ENCODE measurements at regions not wholly inside any gene's neighbourhood (a gene's known extent, or its start where the extent isn't known, plus 50 kb on each side); places are given as distances from the start of the nearest gene placed in this dataset.

DNA sequence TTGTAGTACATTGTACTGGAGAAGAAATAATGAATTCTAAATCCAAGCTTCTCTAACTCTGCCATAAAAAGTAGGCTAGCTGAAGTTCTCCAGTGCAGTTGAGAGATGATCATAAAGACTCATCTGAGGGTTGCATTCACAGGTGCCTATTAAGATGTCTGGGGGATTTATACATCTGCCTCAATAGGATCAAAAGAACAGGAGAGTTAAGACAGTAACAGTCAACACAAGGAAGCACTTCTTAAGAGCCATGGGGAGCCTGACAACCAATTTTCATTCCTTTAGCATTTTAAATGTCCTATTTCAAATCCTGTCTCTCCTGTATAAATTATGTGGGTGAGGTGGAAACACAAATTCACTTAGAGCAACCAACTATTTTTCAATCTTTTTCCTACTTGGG is 432.4 kb upstream of the NWD2 start:
- no peak for DNase-seq (ENCODE audit: low spot score)

DNA sequence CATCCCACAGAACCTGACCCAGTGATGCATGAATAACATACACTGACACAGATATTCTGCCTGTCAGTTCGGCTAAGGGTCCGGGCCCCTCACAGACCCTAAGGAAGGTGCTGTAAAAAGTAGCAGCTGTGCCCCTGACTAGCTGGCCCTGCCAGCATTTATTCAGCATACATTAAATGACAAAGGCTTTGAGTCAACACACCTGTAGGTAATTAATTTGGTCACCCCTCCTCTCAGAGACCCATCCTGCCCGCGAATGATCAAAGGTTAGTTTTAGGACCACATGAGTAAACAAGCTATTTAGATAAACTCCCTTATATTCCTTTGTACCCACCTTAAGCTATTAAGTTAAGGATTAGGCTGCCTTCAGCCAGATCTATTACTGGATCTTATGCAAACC is 429.0 kb upstream of the NWD2 start:
- DNase-seq (ENCODE audit: low spot score) = no peak

DNA sequence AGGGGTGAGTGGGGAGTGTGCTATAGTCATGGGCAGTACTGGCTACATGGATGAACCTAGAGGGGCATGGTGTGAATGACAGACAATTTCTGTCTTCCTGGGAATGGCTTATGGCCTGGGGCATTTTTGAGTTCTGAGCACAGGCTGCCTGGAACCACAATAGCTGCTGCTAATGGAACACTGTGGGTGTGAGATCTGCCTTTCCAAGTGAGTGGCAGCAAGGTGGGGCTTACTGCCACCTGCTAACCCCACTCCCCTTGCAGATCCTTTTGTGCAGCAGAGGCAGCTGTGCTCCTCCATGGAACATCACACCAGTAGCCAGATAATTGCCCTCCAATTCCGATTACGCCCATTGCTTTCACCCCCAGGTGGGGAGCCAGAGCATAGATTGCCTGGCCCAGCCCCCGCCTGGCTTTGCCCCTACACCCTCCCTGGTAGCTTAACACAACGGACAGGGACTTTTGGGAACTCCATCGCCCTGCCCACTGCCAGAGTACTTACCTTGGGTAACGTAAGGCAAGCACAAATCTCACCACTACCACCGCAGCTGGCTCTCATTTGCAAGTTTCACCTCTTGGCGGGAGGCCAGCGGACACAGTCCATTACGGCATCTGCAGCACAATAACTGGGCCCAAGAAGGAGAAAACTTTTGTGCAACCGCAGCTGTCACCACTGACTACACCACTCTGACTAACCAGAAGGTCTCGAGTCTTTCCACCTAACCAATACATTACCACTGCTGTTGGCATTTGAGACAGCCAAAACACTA is 421.2 kb upstream of the NWD2 start:
- DNase-seq (ENCODE audit: low spot score) = peak; percentile 72

DNA sequence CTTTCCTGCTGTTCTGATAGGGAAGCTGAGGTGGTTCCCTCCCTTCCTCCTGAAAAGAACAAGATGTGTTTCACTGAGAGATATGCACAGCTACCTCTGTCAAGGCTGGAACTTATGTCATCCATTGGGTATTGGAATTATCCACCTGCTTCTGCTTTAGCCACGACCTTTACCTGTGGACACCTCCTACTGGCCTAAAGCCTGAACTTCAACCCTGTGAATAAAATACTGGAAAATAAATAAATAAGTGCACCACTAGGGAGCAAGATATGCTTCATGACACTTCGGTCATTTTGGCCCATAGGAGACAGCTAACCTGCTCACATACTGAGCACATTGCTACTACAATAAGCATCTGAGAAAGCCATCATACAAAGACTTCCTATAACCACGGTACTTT is 419.9 kb upstream of the NWD2 start:
- no peak for DNase-seq (ENCODE audit: low spot score)

DNA sequence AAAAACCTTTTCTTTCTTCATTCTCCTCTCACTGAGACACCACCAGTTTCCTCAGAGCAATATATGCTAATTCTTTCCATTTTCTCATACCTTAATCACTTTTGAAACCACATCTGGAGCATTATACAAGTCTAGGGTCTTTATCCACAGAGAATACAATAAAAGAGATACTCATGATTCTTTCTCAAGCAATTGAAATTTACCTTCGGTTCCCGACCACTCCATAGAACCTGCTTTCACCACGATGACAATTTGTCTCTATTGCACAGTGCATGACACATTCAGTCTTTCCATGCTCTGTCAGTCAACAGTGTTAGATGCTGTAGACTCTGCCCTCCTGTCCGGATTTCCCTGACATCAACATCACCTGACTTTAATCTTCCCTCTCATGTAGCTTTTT is 409.3 kb upstream of the NWD2 start:
- DNase-seq (ENCODE audit: low spot score) = no peak

DNA sequence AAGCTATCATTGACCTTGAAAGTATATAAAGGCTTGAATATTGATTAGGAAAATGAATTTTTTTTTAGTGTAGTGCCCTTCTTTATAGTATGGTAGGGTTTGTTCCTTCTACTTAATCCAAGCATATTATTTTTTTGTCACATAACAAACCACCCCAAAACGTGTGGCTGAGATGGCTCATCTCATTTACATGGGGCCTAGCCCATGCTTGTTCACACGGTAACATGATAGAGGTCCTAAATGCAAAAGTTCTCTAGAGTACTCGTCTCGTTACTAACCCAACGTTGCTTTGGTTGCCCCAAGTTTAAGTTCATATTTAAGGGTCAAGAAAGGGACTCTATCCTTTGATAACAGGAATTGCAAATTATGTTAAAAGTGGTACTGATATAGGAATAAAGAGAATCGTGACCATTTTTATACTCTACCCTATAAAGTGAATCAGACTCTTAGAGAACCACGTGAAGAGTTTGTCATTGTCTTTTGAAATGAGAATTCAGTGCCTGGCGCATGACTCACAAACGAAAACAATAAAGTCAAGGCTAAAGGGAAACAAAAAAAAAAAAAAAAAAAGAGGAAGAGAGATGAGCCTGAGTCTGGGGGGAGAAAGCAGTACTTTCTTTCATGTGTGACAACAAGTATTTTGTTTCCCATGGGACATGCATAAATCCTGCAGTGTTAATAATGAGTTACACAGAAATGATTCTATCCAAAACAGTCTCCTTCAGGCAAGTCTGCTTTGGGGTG is 402.8 kb upstream of the NWD2 start:
- DNase-seq (ENCODE audit: low spot score) = no peak

DNA sequence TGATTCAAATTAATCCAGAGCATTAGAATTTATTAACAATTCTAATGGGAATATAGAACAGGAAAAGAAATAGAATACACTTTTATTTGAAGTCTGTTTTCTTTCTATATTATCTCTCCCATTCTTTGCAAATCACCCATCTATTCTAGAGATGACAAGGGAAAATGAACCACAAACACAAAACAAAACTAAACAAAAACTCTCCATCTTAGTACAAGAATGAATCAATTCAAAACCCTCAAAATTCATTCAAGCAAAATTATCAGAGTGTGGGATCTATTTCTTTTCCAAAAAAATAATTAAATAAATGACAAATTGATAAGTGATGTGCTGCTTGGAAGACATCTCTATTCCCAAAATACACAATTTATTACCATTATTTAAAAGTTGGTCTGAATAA is 400.1 kb upstream of the NWD2 start:
- DNase-seq (ENCODE audit: low spot score) = no peak

DNA sequence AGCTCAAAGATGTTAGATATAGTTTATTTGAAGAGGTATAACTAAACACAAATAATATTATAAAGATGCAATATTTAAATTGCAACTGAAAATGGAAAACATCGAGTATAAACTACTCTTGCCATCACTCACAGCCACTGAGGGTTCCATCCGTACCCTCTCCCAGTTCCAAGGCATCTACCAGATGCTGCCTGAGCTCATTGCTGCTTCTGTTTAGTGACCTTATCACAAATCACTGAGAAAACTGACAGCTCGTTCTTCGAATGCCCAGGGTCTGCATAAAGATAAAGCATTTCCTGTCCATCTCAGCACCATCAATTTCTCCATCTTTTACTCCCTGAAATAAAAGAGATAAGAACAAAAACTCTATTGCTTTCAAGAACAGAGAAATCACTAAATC is 391.7 kb upstream of the NWD2 start:
- no peak for DNase-seq (ENCODE audit: low spot score)

DNA sequence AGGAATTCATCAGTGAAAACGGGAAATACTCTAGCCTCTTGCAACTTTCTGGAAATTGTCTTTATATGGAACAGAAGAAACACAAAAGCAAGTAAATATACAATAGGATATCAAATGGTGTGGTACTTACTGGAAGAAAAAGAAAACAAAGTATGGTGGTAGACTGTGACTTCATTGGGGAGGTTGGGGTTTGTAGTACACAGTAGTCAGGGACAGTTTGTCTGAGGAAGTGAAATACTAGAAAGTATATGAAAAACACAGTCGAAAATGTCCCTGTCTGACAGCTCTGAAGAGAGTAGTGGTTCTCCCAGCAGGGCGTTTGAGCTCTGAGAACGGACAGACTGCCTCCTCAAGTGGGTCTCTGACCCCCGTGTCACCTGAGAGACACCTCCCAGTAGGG is 390.0 kb upstream of the NWD2 start:
- DNase-seq (ENCODE audit: low spot score) = no peak

DNA sequence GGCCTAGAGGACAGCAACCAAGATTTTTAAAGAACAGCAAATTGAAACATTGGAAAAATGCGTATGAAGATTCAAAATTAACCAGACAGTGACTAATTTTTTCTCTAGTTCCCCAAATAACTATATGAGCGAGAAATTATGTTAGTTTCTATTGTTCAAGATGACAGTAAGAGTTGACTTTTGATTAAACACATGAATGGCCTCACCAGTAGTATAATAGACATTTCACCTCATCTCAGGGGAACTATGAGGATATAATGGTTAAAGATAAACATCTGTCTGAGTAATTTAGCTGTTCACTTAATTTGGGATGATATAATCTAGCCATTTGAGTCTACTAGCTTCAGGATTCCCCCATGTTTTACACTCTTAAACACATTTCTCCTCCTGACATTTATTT is 380.9 kb upstream of the NWD2 start:
- no peak for DNase-seq (ENCODE audit: low spot score)

DNA sequence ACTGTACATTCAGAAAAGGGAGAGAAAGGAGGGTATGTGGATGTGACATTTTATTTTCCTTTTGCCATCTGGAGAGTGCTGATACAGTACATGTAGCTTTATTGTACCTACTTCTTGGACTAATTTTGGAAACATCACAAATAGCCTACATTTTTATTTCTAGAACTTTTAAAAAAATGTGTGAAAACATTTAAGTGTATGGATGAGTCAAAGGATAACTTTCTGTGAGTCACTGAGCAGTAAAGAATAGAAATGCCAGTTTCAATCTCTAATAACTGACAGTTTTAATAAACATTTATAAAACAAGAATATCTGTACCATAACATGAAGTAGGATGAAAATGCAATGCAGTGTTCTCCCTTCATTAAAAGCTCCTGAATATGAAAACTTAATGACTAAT is 374.4 kb upstream of the NWD2 start:
- DNase-seq (ENCODE audit: low spot score) = no peak

DNA sequence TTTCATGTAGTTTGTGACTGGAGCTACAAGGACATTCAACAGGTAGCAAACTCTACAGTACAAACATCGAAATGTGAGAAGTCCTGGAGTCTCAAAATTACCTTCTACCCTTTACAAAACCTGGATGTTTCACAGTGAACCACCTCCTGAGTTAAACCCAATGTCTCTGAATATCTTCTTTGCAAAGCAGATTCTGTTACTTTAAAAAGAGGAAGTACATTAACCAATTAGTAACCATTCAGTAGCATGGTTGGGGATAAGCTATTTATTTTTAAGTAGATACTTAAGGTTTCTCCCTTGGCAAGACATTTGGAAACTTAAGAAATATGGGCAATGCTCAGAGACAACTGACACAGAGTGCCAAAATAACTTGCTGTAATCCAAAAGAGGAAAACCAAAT is 371.9 kb upstream of the NWD2 start:
- no peak for DNase-seq (ENCODE audit: low spot score)

DNA sequence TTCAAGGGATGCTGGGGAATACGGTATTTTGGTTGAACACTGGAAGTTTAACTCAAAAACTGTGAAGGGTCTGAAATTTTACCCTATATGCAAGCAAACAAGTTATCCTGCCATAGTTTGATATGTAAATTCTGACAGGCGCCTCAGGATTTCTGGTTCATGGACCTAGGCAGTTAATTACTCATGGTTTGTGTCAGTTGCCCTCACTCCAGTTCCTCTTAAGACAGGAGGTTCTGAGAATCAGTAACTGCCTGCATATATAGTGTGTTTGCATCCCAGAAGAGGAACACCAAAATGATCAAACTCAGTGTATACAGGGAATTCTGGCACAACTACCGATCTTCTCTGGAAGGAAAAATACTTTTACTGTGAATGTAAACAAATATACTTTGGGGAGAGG is 360.4 kb upstream of the NWD2 start:
- no peak for DNase-seq (ENCODE audit: low spot score)

DNA sequence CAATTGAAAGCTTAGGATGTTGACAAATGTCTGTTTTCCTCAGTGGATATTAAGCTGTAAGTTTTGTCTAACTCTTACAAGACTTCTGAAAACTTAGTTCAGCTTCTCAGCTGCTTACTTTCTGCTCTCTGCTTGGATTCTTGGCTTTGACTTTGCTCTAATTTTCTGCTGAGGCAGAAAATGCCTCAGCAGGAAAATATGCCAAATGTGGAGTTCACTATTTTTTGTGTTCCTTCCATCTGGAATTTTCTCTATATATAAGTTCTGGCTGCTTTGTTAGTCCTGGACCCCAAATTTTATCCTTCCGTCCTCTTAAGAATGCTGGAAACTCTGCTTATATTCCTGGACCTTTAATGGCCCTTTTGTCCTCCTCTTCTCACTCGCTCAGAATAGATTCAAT is 352.6 kb upstream of the NWD2 start:
- no peak for DNase-seq (ENCODE audit: low spot score)

DNA sequence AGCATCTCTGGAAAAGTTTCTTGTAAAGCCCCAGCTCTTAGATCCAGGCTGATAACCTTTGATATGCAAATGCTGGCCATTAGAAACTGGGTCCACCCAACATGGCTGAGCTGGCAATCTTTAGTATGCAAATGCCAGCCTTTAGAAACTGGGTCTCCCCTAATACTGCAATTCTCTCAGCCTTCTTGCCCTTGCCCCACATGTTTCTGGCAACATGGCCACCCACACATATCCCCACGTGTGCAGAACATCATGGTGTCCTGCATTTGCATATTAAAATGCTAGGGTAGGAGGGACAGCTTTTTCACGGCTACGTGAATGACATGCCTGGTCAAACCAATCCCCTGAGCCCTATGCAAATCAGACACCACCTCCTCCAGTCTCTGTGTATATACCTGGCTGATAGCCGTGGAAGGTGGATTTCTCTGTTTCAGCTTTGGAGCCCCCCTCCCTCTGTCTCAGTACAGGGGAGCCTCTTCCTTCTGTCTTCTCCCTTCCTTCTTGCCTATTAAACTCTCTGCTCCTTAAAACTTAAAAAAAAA is 344.0 kb upstream of the NWD2 start:
- no peak for DNase-seq (ENCODE audit: low spot score)

DNA sequence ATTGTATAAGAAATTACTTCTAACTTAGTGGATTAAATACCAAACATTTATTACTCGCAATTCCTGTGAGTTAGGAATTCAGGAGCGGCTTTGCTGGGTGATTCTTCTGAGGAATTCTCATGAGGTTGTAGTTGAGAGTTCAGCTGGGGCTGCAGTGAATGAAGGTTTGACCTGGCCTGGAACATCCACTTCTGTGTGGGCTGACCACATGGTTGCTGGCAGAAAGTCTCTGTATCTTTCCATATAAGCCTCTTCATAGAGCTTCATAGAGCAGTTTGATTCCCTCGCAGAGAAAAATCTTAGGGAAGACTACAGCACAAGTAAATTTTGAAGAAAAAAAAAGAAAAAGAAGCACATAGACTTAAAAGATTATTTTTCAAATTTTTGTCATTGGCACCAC is 339.7 kb upstream of the NWD2 start:
- no peak for DNase-seq (ENCODE audit: low spot score)

DNA sequence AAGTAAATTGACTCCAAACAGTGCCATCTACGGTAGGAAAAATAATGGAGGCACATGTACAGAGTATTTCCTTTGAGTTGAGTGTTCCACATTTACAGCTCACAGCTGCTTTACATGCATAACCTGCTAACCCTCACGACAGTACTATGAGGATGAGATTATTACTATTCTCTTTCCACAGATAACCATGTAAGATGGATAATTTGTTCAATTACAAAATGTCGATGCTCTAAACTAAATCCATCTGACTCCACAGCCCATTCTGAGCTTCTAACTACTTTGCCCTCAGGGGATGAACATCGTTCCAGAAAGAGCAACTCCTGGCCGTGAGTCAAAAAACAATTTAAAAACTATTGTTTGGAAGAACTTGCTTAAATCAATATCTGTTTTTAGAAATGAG is 330.4 kb upstream of the NWD2 start:
- DNase-seq (ENCODE audit: low spot score) = no peak

DNA sequence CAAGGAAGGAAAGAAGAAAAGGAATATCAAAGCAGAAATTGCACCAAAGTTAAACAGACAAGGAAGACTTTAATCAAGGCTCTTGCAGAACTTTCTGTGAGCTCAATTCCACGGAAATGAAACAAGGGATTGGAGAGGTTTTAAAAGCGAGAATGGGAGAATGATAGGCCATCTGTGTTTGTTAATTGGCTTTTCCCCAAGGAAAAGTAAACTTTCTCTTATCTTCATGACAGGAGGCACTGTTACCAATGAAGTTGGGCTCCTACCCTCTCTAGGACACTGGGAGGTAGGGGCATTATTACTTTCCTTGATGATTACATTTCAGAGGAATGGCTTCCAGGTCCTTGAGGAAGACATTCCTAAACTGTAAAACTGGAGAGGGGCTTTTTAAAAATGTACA is 328.8 kb upstream of the NWD2 start:
- no peak for DNase-seq (ENCODE audit: low spot score)

DNA sequence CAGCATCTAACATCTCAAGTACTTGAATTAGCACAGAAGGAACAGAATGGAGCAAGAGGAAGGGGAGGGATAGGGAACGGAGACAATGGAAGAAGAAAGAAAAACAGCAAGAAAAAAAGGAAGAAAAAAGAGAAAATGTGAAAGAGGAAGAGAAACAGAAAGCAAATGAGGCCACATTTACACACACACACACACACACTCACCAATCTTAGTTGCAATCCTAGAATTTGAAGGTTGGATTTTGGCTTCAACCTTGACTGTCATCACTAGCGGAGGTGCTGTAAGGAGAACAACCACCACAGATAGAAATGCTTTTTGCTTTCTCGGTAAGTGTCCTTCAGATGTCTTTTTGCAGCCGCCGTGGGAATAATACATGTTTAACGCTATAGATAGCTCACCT is 327.1 kb upstream of the NWD2 start:
- no peak for DNase-seq (ENCODE audit: low spot score)

DNA sequence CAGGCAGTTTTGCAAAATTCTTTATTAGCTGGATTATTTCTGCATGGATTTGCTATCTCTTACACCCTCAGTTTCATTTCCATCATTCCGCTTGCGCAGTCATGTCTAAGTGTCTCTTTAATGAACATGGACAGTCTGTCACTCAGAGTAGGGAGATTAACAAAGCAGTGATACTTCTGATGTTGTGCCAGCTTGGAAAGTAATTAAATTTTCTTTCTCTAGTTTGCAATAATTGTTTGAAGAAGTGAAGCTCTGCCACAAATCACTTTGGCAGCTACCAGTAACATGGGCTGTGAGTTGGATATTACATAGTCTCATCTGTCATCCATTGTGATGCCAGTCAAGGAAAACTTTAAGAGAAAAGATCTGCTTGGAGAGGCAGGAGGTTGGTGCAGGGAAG is 324.8 kb upstream of the NWD2 start:
- DNase-seq (ENCODE audit: low spot score) = no peak

DNA sequence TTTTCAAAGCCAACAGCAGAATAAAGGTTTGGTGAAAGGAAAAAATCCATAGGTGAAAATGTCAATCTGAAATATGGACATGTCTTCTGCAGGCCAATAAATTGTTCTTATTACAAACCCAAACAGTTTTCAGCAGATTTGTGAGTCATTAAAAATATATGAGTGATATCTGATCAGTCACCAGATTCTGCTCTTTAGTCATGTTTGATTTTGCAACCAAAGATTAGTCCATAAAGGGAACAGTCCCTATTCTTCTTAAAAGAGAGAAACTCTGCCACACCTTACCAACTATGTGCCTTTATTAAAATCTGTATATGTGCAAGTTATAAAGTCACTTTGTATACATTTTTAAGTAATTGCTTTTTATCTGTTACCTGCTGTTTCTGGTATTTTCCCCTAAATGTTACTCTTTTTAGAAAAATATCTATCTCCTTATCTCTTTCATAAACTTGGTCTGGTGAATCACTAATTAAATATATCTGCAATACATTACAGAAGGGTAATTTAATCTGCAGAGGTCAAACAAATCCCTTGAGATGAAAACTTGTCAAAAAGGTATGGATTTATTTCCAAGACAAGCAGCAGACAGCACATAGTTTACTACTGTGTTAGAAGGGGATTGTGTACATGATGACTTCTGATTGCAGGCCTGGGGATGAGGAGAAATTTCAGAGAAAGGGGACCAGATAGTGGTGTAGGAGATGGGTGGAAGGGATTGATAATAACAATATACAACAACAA is 322.9 kb upstream of the NWD2 start:
- DNase-seq (ENCODE audit: low spot score) = no peak

DNA sequence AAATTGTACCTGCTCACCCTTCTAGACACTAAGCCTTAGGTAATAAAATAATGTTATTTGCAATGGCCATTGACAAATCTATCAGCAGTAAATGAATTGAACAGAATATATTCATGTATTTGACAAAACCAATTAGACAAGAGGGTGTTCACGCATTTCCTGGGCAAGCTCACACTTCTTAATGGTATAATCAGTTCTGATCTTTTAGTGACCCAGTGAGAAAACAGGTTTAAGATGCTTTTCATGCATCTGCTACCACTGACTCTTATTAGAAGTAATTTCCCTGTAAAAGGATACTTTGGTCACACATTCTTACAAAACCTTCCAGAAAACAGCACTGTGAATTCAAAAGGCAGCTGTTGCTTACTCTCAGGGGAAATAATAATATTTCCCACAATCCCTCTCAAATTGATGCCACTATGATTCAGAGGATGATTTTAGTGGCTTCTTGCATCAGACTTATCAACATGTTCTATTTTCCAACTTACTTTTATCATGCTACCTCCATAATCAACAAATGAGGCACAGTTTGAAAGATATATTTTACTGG is 313.9 kb upstream of the NWD2 start:
- DNase-seq (ENCODE audit: low spot score) = no peak
